ENCODE measurements at regions not wholly inside any gene's neighbourhood (a gene's known extent, or its start where the extent isn't known, plus 50 kb on each side); places are given as distances from the start of the nearest gene placed in this dataset.

GRCh38 chr7:12080006-12080405, 131.1 kb upstream of the TMEM106B start:
- DNase-seq: no peak

DNA sequence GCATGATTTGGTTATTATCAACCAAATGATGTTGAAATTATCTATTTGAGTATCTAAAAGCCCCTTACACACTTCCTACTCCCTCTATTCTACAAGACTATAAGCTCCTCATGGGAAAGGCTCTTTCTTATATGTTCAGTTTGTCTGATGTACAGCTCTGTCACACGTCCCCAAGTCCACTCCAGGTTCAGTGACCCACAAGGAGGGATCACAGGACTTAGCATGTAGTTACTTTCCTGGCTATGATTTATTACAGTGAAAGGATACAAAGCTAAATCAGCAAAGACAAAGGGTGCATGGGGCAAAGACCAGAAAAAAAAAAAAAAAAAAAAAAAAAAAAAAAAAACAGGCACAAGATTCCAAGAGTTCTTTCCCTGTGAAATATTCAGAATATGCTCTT, 125.6 kb upstream of the TMEM106B start:
- DNase-seq: no peak

DNA sequence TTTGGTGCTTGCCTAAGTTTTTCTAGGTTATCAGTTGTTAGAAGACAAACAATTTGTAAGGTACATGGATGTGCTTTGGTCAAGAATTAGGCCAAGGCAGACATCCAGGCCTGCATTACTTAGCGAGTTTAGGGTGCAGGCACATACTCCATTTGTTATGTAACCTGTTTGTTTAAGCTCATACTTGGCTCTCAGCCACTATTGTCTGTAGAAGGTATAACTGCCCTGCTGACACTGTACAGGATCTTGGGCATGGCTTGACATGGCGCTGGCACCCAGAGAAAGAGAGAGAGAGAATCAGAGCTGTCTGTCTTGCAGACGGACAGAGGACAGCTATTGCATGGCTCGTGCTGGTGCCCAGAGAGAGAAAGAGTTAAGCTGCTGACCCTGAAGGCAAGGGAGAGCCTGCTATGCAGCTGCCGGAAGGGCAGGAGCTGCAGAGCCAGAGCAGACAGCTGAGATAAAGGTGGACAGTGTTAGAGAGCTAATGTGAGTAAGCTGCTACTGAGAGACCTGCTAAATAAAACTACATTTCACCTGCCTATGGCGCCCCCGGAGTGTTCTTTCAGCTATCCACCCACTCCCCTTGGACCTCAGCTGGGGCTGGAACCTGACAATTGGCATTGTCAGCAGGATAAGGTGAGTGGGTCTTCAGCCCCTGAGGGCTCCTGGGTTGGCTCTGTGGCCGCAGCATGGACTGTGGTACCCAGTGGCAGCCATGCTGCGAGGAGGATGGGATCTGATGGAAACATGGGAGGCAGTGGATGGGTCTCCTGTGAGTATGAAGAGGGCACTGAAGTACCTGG, 120.9 kb upstream of the TMEM106B start:
- no peak for DNase-seq

DNA sequence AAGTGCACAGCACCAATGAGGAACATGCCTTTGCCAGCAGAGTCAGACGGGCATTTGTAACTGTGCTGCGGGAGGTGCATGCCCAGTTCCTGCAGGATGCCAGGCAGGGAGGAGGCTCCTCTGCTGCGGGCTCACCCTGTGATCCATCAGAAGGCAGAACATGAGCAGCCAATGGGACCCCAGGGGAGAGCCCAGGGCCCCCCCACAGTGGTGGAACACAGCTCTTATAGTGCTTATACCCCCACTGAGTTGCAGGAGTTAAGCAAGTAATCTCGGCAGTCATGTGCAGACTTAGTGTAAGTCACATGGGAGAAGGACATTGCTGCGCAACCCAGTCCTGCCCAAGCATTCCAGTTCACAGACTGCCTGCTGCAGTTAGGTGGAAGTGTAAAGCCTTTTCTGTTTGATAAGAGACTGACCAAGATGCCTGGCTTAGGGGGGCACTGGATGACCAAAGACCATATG, 120.3 kb upstream of the TMEM106B start:
- no peak for DNase-seq

DNA sequence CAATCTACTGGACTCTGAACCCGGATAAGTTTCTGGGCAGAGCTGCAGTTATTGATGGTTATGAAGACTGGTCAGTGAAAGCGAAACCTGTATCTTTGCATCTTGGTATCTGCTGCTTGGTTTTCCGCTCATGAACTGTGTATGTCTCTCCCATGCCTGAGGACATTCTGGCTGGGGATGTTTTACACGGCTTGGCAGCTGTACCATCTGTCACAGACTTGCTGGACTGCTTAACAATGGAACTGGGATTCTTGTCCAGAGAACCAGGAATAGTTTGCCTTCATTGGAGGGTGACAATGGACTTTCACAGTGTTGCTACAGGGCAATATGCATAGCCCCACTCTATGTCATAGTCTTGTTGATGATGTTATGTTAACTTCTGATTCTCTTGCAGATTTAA, 119.9 kb upstream of the TMEM106B start:
- DNase-seq: no peak

GRCh38 chr7:12092499-12093130, 118.5 kb upstream of the TMEM106B start:
- DNase-seq: no peak

- no peak for DNase-seq
Observed at GRCh38 chr7:12093365-12093764, 117.7 kb upstream of the TMEM106B start.

- DNase-seq: no peak
Observed at GRCh38 chr7:12094365-12094921, 116.7 kb upstream of the TMEM106B start.

DNA sequence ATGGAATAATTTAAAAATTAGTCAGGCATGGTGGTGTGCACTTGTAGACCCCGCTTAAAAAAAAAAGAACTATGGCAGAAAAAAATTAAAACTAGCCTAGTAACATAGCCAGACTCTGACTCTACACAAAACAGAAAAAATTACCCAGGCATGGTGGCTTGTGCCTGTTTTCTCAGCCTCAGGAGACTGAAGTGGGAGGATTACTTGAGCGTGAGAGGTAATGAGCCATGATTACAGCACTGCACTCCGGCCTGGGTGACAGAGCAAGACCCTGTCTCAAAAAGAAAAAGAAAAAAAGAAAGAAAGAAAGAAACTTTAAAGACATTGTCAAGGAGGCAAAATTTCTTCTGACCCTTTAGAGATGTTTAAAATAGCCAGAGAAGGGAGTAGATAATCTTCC, 109.0 kb upstream of the TMEM106B start:
- no peak for DNase-seq

GRCh38 chr7:12102527-12102926, 108.6 kb upstream of the TMEM106B start:
- no peak for DNase-seq

DNA sequence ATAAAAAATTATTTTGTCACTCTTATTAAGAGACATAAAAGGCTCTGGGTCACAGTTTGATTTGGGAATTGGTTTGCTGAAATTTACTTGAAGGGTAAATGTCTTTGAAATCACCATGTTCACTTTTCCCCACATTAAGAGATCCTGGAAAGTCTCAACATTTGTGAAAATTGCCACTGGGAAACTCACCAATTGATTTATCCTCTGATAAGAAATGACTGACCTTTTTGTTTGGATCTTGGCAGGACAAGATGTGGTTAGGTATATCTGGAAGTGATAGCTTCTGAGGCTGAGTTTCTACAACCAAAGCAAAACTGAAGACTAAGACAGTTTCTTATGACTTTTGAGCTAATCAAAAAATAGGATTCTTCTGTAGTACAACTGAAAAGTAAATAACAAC, 107.1 kb upstream of the TMEM106B start:
- DNase-seq: no peak

DNA sequence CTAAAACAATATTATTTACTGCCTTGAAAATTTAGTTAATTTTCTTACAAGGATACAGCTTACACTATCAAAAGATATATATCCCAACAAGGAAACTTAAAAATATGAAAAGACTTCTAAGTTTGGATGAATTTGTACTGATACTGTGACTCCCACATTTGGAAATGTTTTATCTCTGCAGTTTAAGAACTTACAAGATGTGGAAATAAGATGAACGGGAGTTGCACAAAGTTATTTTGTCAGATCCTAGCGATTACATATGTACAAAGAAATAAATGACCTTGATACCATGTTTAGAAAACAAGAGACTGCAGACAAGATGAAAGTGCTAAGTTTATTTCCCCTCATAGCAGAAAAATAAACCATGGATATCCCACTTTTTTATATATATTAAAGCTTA, 103.7 kb upstream of the TMEM106B start:
- DNase-seq: no peak

- DNase-seq: no peak
Observed at GRCh38 chr7:12107841-12108254, 103.2 kb upstream of the TMEM106B start.

GRCh38 chr7:12110425-12110824, 100.7 kb upstream of the TMEM106B start:
- no peak for DNase-seq

DNA sequence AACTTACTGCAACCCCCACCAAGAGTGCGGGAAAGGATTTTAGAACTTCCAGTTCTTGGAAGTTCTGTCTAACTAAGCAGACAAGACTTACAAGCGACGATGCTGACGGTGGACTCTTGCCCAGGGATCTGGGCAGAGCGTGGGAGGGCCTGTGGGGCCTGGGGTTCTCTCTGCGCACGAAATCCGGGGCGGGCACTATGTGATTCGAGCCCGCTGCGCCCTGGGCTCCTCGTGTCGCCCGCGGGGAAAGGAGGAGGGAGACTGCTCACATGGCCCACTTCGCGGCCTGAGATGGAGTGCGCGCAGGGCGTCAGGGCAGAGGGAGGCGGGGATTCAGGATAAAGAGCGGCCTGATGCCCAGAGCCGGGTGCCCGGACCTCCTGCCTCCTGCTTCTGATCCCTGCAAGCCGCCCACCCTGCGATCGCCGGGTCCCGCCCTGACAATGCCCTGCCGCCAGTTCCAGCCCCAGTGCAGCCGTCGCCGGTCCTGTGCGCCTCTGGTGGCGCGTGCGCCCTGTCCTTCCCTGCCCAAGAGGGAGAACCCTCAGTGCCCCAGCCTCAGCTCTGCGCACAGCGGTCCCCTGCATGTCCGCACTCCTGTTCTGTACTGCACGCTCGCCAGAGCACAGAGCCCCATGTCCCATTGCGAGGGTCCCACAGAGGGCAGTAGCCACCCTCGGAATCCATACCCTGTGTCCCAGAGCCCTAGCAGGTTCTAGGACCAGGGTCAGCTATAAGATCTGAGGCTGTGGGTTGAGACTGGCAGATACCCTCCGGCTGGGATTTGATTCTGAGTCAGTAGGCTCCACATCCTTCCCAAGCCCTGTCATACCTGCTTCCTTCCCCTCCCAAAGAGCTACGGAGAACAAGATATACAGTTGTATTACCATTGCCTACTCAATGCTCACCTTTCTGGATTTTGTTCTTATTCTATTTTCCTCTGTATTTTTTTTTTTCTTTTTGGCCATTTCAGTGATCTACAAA, 99.4 kb upstream of the TMEM106B start:
- DNase-seq: peak; percentile 83

DNA sequence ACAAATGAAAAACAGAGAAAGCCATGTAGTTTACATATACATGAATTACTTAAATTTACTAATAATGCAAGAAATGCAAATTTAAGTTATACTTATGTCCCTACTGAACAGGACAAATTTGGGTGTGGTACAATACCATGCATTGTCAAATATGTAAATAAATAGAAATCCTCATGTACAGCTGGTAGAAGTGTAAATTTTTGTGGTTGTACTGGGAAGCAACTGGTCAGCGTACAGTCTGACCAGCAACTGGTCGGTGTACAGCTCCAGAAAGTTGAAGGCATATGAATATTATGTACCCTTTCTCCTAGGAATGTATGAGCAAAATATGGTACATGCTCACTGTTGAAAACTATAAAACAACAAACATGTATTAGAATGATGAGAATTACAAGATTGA, 93.9 kb upstream of the TMEM106B start:
- DNase-seq: no peak

DNA sequence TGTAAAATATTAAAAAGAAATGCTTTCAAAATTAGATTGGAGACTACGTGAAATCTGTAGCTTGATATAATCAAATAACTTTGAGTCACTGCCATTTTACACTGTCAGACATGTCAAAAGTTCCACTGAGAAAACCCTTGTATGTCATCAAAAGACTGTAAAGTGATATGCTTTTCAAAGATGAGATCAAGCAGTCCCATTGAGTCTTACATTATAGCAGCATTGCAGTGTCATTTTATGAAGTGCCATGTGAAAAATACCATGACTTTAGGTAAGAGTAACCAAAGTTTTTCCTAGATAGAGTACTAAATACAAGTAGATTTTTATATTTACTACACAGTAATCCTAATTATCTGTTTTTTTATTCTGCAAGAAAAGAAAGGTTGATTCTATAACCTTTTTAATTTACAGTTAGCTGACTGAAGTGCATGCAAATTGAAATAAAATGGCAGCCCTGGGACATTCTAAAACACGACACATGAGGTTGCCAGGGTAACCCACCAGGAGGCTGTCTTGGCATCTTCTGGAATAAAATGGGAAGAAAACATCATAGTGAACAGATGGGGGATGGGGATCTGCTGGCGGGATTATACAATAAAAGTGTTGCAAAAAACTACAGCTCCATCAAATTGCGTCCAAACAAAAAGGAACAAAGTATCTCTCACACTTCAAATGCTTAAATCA, 91.3 kb upstream of the TMEM106B start:
- DNase-seq: no peak

- no peak for DNase-seq
Observed at GRCh38 chr7:12120632-12121031, 90.5 kb upstream of the TMEM106B start.

- no peak for DNase-seq
Observed at GRCh38 chr7:12123172-12123571, 87.9 kb upstream of the TMEM106B start.

- DNase-seq: no peak
Observed at GRCh38 chr7:12124028-12124427, 87.1 kb upstream of the TMEM106B start.

GRCh38 chr7:12127455-12127854, 83.6 kb upstream of the TMEM106B start:
- no peak for DNase-seq

DNA sequence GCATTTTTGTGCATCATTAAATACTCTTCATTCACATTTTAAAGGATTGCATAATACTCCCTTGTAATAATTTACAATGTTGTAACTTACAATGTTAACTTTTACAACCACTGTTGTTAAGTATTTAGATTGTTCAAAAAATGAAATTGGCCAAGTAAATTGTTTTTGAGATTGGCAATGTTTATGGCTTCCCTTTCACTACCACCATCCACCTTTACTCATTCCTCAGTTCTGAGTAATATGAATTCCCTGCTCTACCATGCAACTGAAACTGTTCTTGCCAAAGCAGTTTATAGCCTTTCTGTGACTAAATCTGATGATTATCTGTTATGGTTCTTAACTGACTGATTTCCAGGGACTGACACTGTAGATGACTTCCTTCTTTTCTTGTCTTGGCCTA, 80.5 kb upstream of the TMEM106B start:
- DNase-seq: no peak

Measured in right kidney (tissue), 1 donor.